GM19351 (cell line): ENCODE measurements at regions not wholly inside any gene's neighbourhood (a gene's known extent, or its start where the extent isn't known, plus 50 kb on each side); places are given as distances from the start of the nearest gene placed in this dataset.
"Not testable (repeated sequence)": the region's sequence is repeated elsewhere in the genome, so short reads cannot be mapped to it uniquely, and the experiment has no call there.

Source experiments
- ATAC-seq: cut with Tn5 transposase; IDR thresholded peaks from one replicate; pipeline ENCODE4 v1.9.1; 2021; ENCODE audit warnings: mild to moderate bottlenecking, moderate library complexity; ENCODE audit not compliant: unreplicated experiment

GRCh38 chr4:106869551-106869950, 166.6 kb downstream of the DKK2 start:
- no peak for ATAC-seq

- no peak for ATAC-seq
Observed at GRCh38 chr4:106868381-106869035, 167.6 kb downstream of the DKK2 start.

- no peak for ATAC-seq
Observed at GRCh38 chr4:106864231-106864630, 171.9 kb downstream of the DKK2 start.

GRCh38 chr4:106854569-106855351, 181.4 kb downstream of the DKK2 start:
- no peak for ATAC-seq

GRCh38 chr4:106852426-106852825, 183.7 kb downstream of the DKK2 start:
- ATAC-seq = no peak

- ATAC-seq = no peak
Observed at GRCh38 chr4:106851726-106852125, 184.4 kb downstream of the DKK2 start.

- ATAC-seq = no peak
Observed at GRCh38 chr4:106850691-106851090, 185.4 kb downstream of the DKK2 start.

- no peak for ATAC-seq
Observed at GRCh38 chr4:106835919-106836318, 200.2 kb downstream of the DKK2 start.

- no peak for ATAC-seq
Observed at GRCh38 chr4:106830879-106831278, 205.2 kb downstream of the DKK2 start.

- no peak for ATAC-seq
Observed at GRCh38 chr4:106818764-106819163, 217.3 kb downstream of the DKK2 start.

GRCh38 chr4:106816496-106816895, 219.6 kb downstream of the DKK2 start:
- ATAC-seq = no peak

GRCh38 chr4:106810122-106810521, 226.0 kb downstream of the DKK2 start:
- ATAC-seq = no peak

- peak; percentile 57 for ATAC-seq
Observed at GRCh38 chr4:106809076-106809475, 227.0 kb downstream of the DKK2 start.

- ATAC-seq = no peak
Observed at GRCh38 chr4:106806158-106806797, 229.8 kb downstream of the DKK2 start.

GRCh38 chr4:106803083-106803482, 233.0 kb downstream of the DKK2 start:
- ATAC-seq = no peak

GRCh38 chr4:106801386-106801785, 234.7 kb downstream of the DKK2 start:
- no peak for ATAC-seq

- no peak for ATAC-seq
Observed at GRCh38 chr4:106796876-106797275, 239.2 kb downstream of the DKK2 start.

- ATAC-seq = no peak
Observed at GRCh38 chr4:106795326-106795725, 240.8 kb downstream of the DKK2 start.

- ATAC-seq = no peak
Observed at GRCh38 chr4:106793933-106794332, 242.2 kb downstream of the DKK2 start.

- no peak for ATAC-seq
Observed at GRCh38 chr4:106775636-106776035, 260.5 kb downstream of the DKK2 start.

- ATAC-seq = not testable (repeated sequence)
Observed at GRCh38 chr4:106774055-106774454, 262.1 kb downstream of the DKK2 start.
